ENCODE measurements at regions not wholly inside any gene's neighbourhood (a gene's known extent, or its start where the extent isn't known, plus 50 kb on each side); places are given as distances from the start of the nearest gene placed in this dataset.
"Not testable (repeated sequence)": the region's sequence is repeated elsewhere in the genome, so short reads cannot be mapped to it uniquely, and the experiment has no call there.

- DNase-seq (ENCODE audit: extremely low spot score) = no peak
- no peak for TF ChIP-seq BHLHE40 (IDR thresholded peaks at IDR 0.05; ENCODE audit: borderline replicate concordance)
- no peak for TF ChIP-seq NFRKB (IDR thresholded peaks at IDR 0.05)
- TF ChIP-seq TARDBP (IDR thresholded peaks at IDR 0.05) = no peak
- no peak for TF ChIP-seq ELF4 (IDR thresholded peaks at IDR 0.05)
- no peak for TF ChIP-seq L3MBTL2 (conservative IDR thresholded peaks at IDR 0.05)
- no peak for TF ChIP-seq SP1 (IDR thresholded peaks at IDR 0.05)
- no peak for TF ChIP-seq FOXM1 (IDR thresholded peaks at IDR 0.05; ENCODE audit: borderline replicate concordance)
- no peak for TF ChIP-seq ARNT (IDR thresholded peaks at IDR 0.05)
- no peak for TF ChIP-seq FOXA1 (IDR thresholded peaks at IDR 0.05)
- no peak for TF ChIP-seq ZNF384 (IDR thresholded peaks at IDR 0.05)
- TF ChIP-seq FOXK2 (IDR thresholded peaks at IDR 0.05) = no peak
- TF ChIP-seq SUZ12 (IDR thresholded peaks at IDR 0.05) = no peak
- TF ChIP-seq LEF1 (IDR thresholded peaks at IDR 0.05; ENCODE audit: borderline replicate concordance) = no peak
- TF ChIP-seq HDGF (IDR thresholded peaks at IDR 0.05; ENCODE audit: borderline replicate concordance) = no peak
- no peak for TF ChIP-seq CTBP1 (IDR thresholded peaks at IDR 0.05; ENCODE audit: borderline replicate concordance)
- TF ChIP-seq PKNOX1 (IDR thresholded peaks at IDR 0.05) = no peak
- CTCF ChIA-PET = interaction anchor here (0.6 kb wide), 1 partner anchor 111 kb away, joined by 3 read pairs; no protein-coding TSS in a partner anchor
- POLR2A ChIA-PET = no interaction called here
These were observed 588.9 kb upstream of the TLE4 start for GRCh38 chr9:78982849-78983248.

DNA sequence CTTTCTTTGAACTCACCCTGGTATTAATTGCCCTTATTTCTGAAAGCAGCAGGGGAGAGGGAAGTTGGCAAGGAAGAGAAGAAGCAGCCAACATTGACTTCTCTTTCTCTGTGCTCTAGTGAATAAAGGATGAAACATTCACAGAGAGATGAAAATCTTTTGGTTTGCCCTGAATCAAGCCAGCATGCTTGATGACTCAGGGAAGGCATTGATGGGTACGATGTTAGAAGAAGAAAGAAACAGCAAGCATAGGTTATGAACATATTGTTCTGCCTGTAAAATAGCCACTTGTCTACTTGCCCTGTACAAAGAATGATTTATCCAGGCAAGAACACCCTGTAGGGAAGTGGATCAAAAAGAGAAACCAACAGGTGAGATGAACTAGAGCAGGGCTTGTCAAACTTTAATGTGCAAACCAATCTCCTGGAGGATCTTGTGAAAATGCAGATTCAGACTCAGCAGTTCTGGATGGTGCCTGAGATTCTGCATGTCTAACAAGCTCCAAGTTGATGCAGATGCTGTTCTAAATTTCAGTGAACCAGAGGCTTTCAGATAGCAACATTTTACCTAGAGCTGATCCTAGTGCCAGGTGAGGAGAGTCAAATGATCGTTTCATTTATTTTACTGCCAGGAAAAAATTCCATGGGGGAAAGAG, 586.6 kb upstream of the TLE4 start:
- TF ChIP-seq NFRKB (IDR thresholded peaks at IDR 0.05) (no peak), SP1 (IDR thresholded peaks at IDR 0.05) (no peak), LEF1 (IDR thresholded peaks at IDR 0.05; ENCODE audit: borderline replicate concordance) (no peak), L3MBTL2 (conservative IDR thresholded peaks at IDR 0.05) (no peak), FOXK2 (IDR thresholded peaks at IDR 0.05) (no peak), TARDBP (IDR thresholded peaks at IDR 0.05) (no peak), SUZ12 (IDR thresholded peaks at IDR 0.05) (no peak), FOXA1 (IDR thresholded peaks at IDR 0.05) (no peak), ARNT (IDR thresholded peaks at IDR 0.05) (no peak), CTBP1 (IDR thresholded peaks at IDR 0.05; ENCODE audit: borderline replicate concordance) (no peak), BHLHE40 (IDR thresholded peaks at IDR 0.05; ENCODE audit: borderline replicate concordance) (no peak)
- POLR2A ChIA-PET = no interaction called here
- CTCF ChIA-PET = no interaction called here
- no peak for DNase-seq (ENCODE audit: extremely low spot score)

GRCh38 chr9:78986446-78986845, 585.3 kb upstream of the TLE4 start:
- POLR2A ChIA-PET = no interaction called here
- DNase-seq (ENCODE audit: extremely low spot score) = no peak
- TF ChIP-seq PKNOX1 (IDR thresholded peaks at IDR 0.05) (peak; percentile 26; the same call in 1 of the 2 replicates), SP1 (IDR thresholded peaks at IDR 0.05) (no peak)
- CTCF ChIA-PET = no interaction called here

DNA sequence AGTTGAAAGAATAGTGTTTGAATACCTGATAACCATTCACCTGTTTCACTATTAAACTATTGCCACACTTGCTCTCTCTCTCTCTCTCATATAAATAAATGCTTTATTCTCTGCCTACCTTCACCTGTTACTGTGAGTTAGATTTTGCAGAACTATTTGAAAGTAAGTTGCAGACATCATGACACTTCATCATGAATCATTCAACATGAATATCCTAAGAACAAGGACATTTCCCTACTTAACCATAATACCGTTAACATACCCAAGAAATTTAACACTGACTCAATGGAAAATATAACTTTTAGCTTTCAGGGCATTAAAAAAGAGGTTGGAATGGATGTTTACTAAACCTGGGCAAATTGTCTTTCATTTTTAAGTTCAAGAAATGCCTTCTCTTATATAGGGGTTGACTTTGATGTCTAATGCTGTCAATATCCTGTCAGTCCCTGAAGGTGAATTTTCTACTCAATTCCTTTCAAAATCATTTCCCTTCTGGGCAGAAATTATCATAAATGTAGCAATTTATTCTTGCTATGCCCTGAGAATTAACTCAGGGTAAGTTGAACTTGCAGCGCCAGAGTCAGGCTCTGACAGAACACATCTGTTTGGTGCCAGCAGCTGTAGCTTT, 582.6 kb upstream of the TLE4 start:
- ChIA-PET POLR2A (no interaction called here), CTCF (no interaction called here)
- DNase-seq (ENCODE audit: extremely low spot score) = no peak
- TF ChIP-seq ZNF384 (IDR thresholded peaks at IDR 0.05) (no peak), L3MBTL2 (conservative IDR thresholded peaks at IDR 0.05) (no peak), SP1 (IDR thresholded peaks at IDR 0.05) (no peak), CTBP1 (IDR thresholded peaks at IDR 0.05; ENCODE audit: borderline replicate concordance) (no peak), ARNT (IDR thresholded peaks at IDR 0.05) (no peak), PKNOX1 (IDR thresholded peaks at IDR 0.05) (no peak), FOXM1 (IDR thresholded peaks at IDR 0.05; ENCODE audit: borderline replicate concordance) (no peak), FOXK2 (IDR thresholded peaks at IDR 0.05) (no peak)

GRCh38 chr9:78994471-78994870, 577.3 kb upstream of the TLE4 start:
- TF ChIP-seq NFRKB (IDR thresholded peaks at IDR 0.05) (no peak), TARDBP (IDR thresholded peaks at IDR 0.05) (no peak), SP1 (IDR thresholded peaks at IDR 0.05) (no peak), FOXK2 (IDR thresholded peaks at IDR 0.05) (no peak), CTBP1 (IDR thresholded peaks at IDR 0.05; ENCODE audit: borderline replicate concordance) (no peak), HDGF (IDR thresholded peaks at IDR 0.05; ENCODE audit: borderline replicate concordance) (no peak), BHLHE40 (IDR thresholded peaks at IDR 0.05; ENCODE audit: borderline replicate concordance) (no peak), FOXM1 (IDR thresholded peaks at IDR 0.05; ENCODE audit: borderline replicate concordance) (no peak), FOXA1 (IDR thresholded peaks at IDR 0.05) (no peak), L3MBTL2 (conservative IDR thresholded peaks at IDR 0.05) (no peak), ARNT (IDR thresholded peaks at IDR 0.05) (no peak), PKNOX1 (IDR thresholded peaks at IDR 0.05) (no peak), SUZ12 (IDR thresholded peaks at IDR 0.05) (no peak), ZNF384 (IDR thresholded peaks at IDR 0.05) (no peak), LEF1 (IDR thresholded peaks at IDR 0.05; ENCODE audit: borderline replicate concordance) (no peak)
- POLR2A ChIA-PET = no interaction called here
- DNase-seq (ENCODE audit: extremely low spot score) = no peak
- CTCF ChIA-PET = no interaction called here

DNA sequence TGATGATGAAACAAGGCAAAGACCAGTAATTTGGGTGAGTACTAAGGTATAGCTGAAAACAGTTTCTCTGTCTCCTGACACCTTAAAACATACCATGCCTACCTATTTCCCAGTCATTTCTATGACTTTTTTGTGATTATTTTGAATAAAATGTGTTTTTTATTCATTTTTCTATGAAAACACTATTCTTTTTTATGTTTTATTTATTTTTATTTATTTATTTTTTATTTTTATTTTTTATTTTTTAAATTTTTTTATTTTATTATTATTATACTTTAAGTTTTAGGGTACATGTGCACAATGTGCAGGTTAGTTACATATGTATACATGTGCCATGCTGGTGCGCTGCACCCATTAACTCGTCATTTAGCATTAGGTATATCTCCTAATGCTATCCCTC, 576.8 kb upstream of the TLE4 start:
- CTCF ChIA-PET; POLR2A ChIA-PET; DNase-seq (ENCODE audit: extremely low spot score): not testable (repeated sequence)
